ENCODE measurements at regions not wholly inside any gene's neighbourhood (a gene's known extent, or its start where the extent isn't known, plus 50 kb on each side); places are given as distances from the start of the nearest gene placed in this dataset.

GRCh38 chr1:239031310-239031709 is 355.1 kb upstream of the CHRM3 start:
- no peak for TF ChIP-seq CTCF (conservative IDR thresholded peaks at IDR 0.05)
- no peak overlapping the region for H4K8ac ChIP-seq (replicated peaks; ENCODE audit: insufficient read length, low read depth, low read length)
- no peak overlapping the region for H2AK5ac ChIP-seq (ENCODE audit: insufficient read length, low read length)
- no peaks in the 10 kb centered on the region for H3K23me2 ChIP-seq (ENCODE audit: insufficient read length, low read depth, low read length, poor library complexity, severe bottlenecking)
- no peak overlapping the region for H3K23ac ChIP-seq (ENCODE audit: insufficient read length, low read depth, low read length)
- H4K20me1 ChIP-seq (ENCODE audit: control insufficient read depth, insufficient read depth, insufficient read length), result no peaks in the 10 kb centered on the region
- H3K27ac ChIP-seq (ENCODE audit: insufficient read length, low read depth, low read length), result no peak overlapping the region
- no peaks in the 10 kb centered on the region for H3K79me2 ChIP-seq (ENCODE audit: insufficient read depth, low read length)
- H4K5ac ChIP-seq (ENCODE audit: insufficient read length, low read depth, low read length), result no peak overlapping the region
- peak overlapping the region; percentile 27 for H3K18ac ChIP-seq (ENCODE audit: insufficient read length, low read depth, low read length)
- H3K4me2 ChIP-seq (ENCODE audit: insufficient read depth, insufficient read length, low read length), result no peak overlapping the region
- no peaks in the 10 kb centered on the region; the same call in 1 of the 2 replicates for H3K4me1 ChIP-seq (ENCODE audit: insufficient read depth, low read length)
- H3K9ac ChIP-seq (ENCODE audit: extremely low read depth, insufficient read length, low read length), result no peak overlapping the region
- no peak overlapping the region for H2BK5ac ChIP-seq (ENCODE audit: insufficient read length, low read length)
- no peaks in the 10 kb centered on the region for H3K9me3 ChIP-seq (ENCODE audit: control insufficient read depth, low read depth, low read length)
- WGBS (ENCODE audit: extremely low coverage, insufficient read length, low lambda C conversion rate), result no CpG with 5 or more reads among the region's 5 CpGs
- Mint-ChIP-seq H3K36me3 (ENCODE audit: insufficient read depth in 1 of 3, low read depth in 3 of 3) (peaks cover 0 to 2% (median 0%) of the 10 kb centered on the region in 3 experiments; a peak in 1 of 7 replicates), H3K4me1 (peaks cover 10 to 14% of the 10 kb centered on the region in 2 experiments), H3K27me3 (ENCODE audit: low read depth) (no peaks in the 10 kb centered on the region), H3K27ac (peak overlapping the region in 1 of 3 experiments; percentile 93; a peak in 2 of 7 replicates), H3K9me3 (peaks cover 5% of the 10 kb centered on the region in 2 experiments; a peak in 1 of 5 replicates), H3K4me3 (no peak overlapping the region)
- H3K27me3 ChIP-seq (ENCODE audit: insufficient read depth, low read length), result no peaks in the 10 kb centered on the region; the same call in 1 of the 2 replicates
- H3T11ph ChIP-seq (ENCODE audit: low read length), result no peak overlapping the region
- H4K91ac ChIP-seq (ENCODE audit: insufficient read length, low read depth, low read length), result no peak overlapping the region
- no peak overlapping the region for H2AFZ ChIP-seq (ENCODE audit: low read length)
- H3K14ac ChIP-seq (ENCODE audit: insufficient read depth, low read length), result no peak overlapping the region
- no peaks in the 10 kb centered on the region for H3K79me1 ChIP-seq (ENCODE audit: insufficient read depth, low read depth, low read length, poor library complexity, severe bottlenecking)
- no peak overlapping the region for H2BK15ac ChIP-seq (ENCODE audit: low read depth, low read length)
- no peak overlapping the region for H2BK120ac ChIP-seq (ENCODE audit: low read depth, low read length, poor library complexity, severe bottlenecking)
- no peak overlapping the region for H3K56ac ChIP-seq (ENCODE audit: insufficient read length, low read depth, low read length)
- H2BK12ac ChIP-seq (ENCODE audit: insufficient read length, low read depth, low read length), result no peak overlapping the region
- H2BK20ac ChIP-seq (ENCODE audit: low read depth, low read length, poor library complexity, severe bottlenecking), result no peak overlapping the region
- H3K4ac ChIP-seq (ENCODE audit: low read depth, low read length), result no peak overlapping the region
- no peak for DNase-seq
